ENCODE measurements at regions not wholly inside any gene's neighbourhood (a gene's known extent, or its start where the extent isn't known, plus 50 kb on each side); places are given as distances from the start of the nearest gene placed in this dataset.
"Not testable (repeated sequence)": the region's sequence is repeated elsewhere in the genome, so short reads cannot be mapped to it uniquely, and the experiment has no call there.

GRCh38 chr2:97402678-97403077, 187.0 kb downstream of the ANKRD36B start:
- H3K4ac ChIP-seq (ENCODE audit: low read depth in 1 of 2, low read length in 2 of 2); H3K4me2 ChIP-seq (ENCODE audit: low read length, poor library complexity, severe bottlenecking); H3K27me3 ChIP-seq (ENCODE audit: control insufficient read depth in 1 of 2, insufficient read depth in 1 of 2, low read length in 2 of 2); H2BK120ac ChIP-seq (ENCODE audit: low read depth, low read length); H3K9ac ChIP-seq (ENCODE audit: low read length); H2AFZ ChIP-seq (ENCODE audit: low read depth, low read length); H3K14ac ChIP-seq (ENCODE audit: low read length in 2 of 2); H3K4me1 ChIP-seq (ENCODE audit: control insufficient read depth, insufficient read depth, low read depth, low read length); H4K91ac ChIP-seq (ENCODE audit: low read length); H2AK5ac ChIP-seq (ENCODE audit: low read length, severe bottlenecking); H2BK15ac ChIP-seq (ENCODE audit: low read depth, poor library complexity, severe bottlenecking); H3K36me3 ChIP-seq (ENCODE audit: control insufficient read depth in 1 of 2, insufficient read depth in 2 of 2, low read depth in 1 of 2, low read length in 2 of 2); H4K8ac ChIP-seq (ENCODE audit: low read length); DNase-seq; H3K18ac ChIP-seq (ENCODE audit: low read depth in 1 of 2, low read length in 2 of 2); H3K79me1 ChIP-seq (replicated peaks; ENCODE audit: low read length, poor library complexity, severe bottlenecking); H2BK12ac ChIP-seq (ENCODE audit: low read length in 2 of 2); H3K23ac ChIP-seq (ENCODE audit: low read length in 2 of 2); H3K27ac ChIP-seq (ENCODE audit: low read length, poor library complexity, severe bottlenecking); H2BK5ac ChIP-seq (ENCODE audit: low read depth, low read length, poor library complexity, severe bottlenecking); H3K9me3 ChIP-seq (ENCODE audit: control insufficient read depth, low read length); H3K4me3 ChIP-seq (ENCODE audit: insufficient read depth in 1 of 2, low read depth in 1 of 2, low read length in 2 of 2): not testable (repeated sequence)
- no CpG with 5 or more reads among the region's 5 CpGs for WGBS

GRCh38 chr2:97395691-97396090, 194.0 kb downstream of the ANKRD36B start:
- H4K91ac ChIP-seq (ENCODE audit: low read length); H3K9me3 ChIP-seq (ENCODE audit: control insufficient read depth, low read length); H3K79me1 ChIP-seq (replicated peaks; ENCODE audit: low read length, poor library complexity, severe bottlenecking); H3K23ac ChIP-seq (ENCODE audit: low read length in 2 of 2); H2AK5ac ChIP-seq (ENCODE audit: low read length, severe bottlenecking); H3K18ac ChIP-seq (ENCODE audit: low read depth in 1 of 2, low read length in 2 of 2); DNase-seq; H3K27me3 ChIP-seq (ENCODE audit: control insufficient read depth in 1 of 2, insufficient read depth in 1 of 2, low read length in 2 of 2); H2AFZ ChIP-seq (ENCODE audit: low read depth, low read length); H3K27ac ChIP-seq (ENCODE audit: low read length, poor library complexity, severe bottlenecking); H3K4me2 ChIP-seq (ENCODE audit: low read length, poor library complexity, severe bottlenecking); H2BK15ac ChIP-seq (ENCODE audit: low read depth, poor library complexity, severe bottlenecking); H4K8ac ChIP-seq (ENCODE audit: low read length); H3K4me1 ChIP-seq (ENCODE audit: control insufficient read depth, insufficient read depth, low read depth, low read length); H2BK120ac ChIP-seq (ENCODE audit: low read depth, low read length); H3K4ac ChIP-seq (ENCODE audit: low read depth in 1 of 2, low read length in 2 of 2); H3K14ac ChIP-seq (ENCODE audit: low read length in 2 of 2); H2BK5ac ChIP-seq (ENCODE audit: low read depth, low read length, poor library complexity, severe bottlenecking); H3K4me3 ChIP-seq (ENCODE audit: insufficient read depth in 1 of 2, low read depth in 1 of 2, low read length in 2 of 2); H2BK12ac ChIP-seq (ENCODE audit: low read length in 2 of 2); H3K36me3 ChIP-seq (ENCODE audit: control insufficient read depth in 1 of 2, insufficient read depth in 2 of 2, low read depth in 1 of 2, low read length in 2 of 2); H3K9ac ChIP-seq (ENCODE audit: low read length): not testable (repeated sequence)
- no CpG with 5 or more reads among the region's 4 CpGs for WGBS

- not testable (repeated sequence) for H2BK120ac ChIP-seq (ENCODE audit: low read depth, low read length); H3K9ac ChIP-seq (ENCODE audit: low read length); H3K36me3 ChIP-seq (ENCODE audit: control insufficient read depth in 1 of 2, insufficient read depth in 2 of 2, low read depth in 1 of 2, low read length in 2 of 2); H2AK5ac ChIP-seq (ENCODE audit: low read length, severe bottlenecking); H2BK12ac ChIP-seq (ENCODE audit: low read length in 2 of 2); H3K4ac ChIP-seq (ENCODE audit: low read depth in 1 of 2, low read length in 2 of 2); H2BK5ac ChIP-seq (ENCODE audit: low read depth, low read length, poor library complexity, severe bottlenecking); H3K4me2 ChIP-seq (ENCODE audit: low read length, poor library complexity, severe bottlenecking); H3K23ac ChIP-seq (ENCODE audit: low read length in 2 of 2); H3K4me1 ChIP-seq (ENCODE audit: control insufficient read depth, insufficient read depth, low read depth, low read length); H4K91ac ChIP-seq (ENCODE audit: low read length); H2BK15ac ChIP-seq (ENCODE audit: low read depth, poor library complexity, severe bottlenecking); H3K79me1 ChIP-seq (replicated peaks; ENCODE audit: low read length, poor library complexity, severe bottlenecking); DNase-seq; H3K9me3 ChIP-seq (ENCODE audit: control insufficient read depth, low read length); H3K14ac ChIP-seq (ENCODE audit: low read length in 2 of 2); H2AFZ ChIP-seq (ENCODE audit: low read depth, low read length); H3K4me3 ChIP-seq (ENCODE audit: insufficient read depth in 1 of 2, low read depth in 1 of 2, low read length in 2 of 2); H3K18ac ChIP-seq (ENCODE audit: low read depth in 1 of 2, low read length in 2 of 2); H4K8ac ChIP-seq (ENCODE audit: low read length); H3K27ac ChIP-seq (ENCODE audit: low read length, poor library complexity, severe bottlenecking); H3K27me3 ChIP-seq (ENCODE audit: control insufficient read depth in 1 of 2, insufficient read depth in 1 of 2, low read length in 2 of 2)
- WGBS = no CpG with 5 or more reads among the region's 4 CpGs
Measured at GRCh38 chr2:97385803-97386202, 203.9 kb downstream of the ANKRD36B start.

DNA sequence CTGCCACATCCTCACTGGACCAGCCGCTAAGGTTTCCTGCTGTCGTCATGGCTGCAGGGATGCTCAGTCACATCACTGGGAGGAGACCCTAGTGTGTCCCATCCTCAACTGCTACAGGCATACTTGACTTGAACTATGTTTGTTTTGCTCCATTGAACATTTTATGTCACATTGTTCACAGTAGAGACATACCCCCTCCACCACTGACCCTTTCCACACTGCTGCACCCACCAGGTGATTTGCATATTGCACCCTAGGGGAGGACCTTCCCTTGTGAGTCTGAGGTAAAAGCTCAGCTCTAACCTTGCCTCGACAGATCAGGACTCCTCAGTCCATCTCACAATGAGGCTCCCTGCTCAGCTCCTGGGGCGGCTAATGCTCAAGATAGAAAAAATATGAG, 213.8 kb downstream of the ANKRD36B start:
- not testable (repeated sequence) for H3K23ac ChIP-seq (ENCODE audit: low read length in 2 of 2); H4K91ac ChIP-seq (ENCODE audit: low read length); H2AFZ ChIP-seq (ENCODE audit: low read depth, low read length); H3K9ac ChIP-seq (ENCODE audit: low read length); H3K27me3 ChIP-seq (ENCODE audit: control insufficient read depth in 1 of 2, insufficient read depth in 1 of 2, low read length in 2 of 2); H3K4ac ChIP-seq (ENCODE audit: low read depth in 1 of 2, low read length in 2 of 2); H3K18ac ChIP-seq (ENCODE audit: low read depth in 1 of 2, low read length in 2 of 2); H4K8ac ChIP-seq (ENCODE audit: low read length); H3K79me1 ChIP-seq (replicated peaks; ENCODE audit: low read length, poor library complexity, severe bottlenecking); H3K9me3 ChIP-seq (ENCODE audit: control insufficient read depth, low read length); H3K4me3 ChIP-seq (ENCODE audit: insufficient read depth in 1 of 2, low read depth in 1 of 2, low read length in 2 of 2); H2AK5ac ChIP-seq (ENCODE audit: low read length, severe bottlenecking); H2BK5ac ChIP-seq (ENCODE audit: low read depth, low read length, poor library complexity, severe bottlenecking); H2BK15ac ChIP-seq (ENCODE audit: low read depth, poor library complexity, severe bottlenecking); H3K14ac ChIP-seq (ENCODE audit: low read length in 2 of 2); H3K27ac ChIP-seq (ENCODE audit: low read length, poor library complexity, severe bottlenecking); H2BK120ac ChIP-seq (ENCODE audit: low read depth, low read length); H3K36me3 ChIP-seq (ENCODE audit: control insufficient read depth in 1 of 2, insufficient read depth in 2 of 2, low read depth in 1 of 2, low read length in 2 of 2); H3K4me2 ChIP-seq (ENCODE audit: low read length, poor library complexity, severe bottlenecking); H2BK12ac ChIP-seq (ENCODE audit: low read length in 2 of 2); DNase-seq; H3K4me1 ChIP-seq (ENCODE audit: control insufficient read depth, insufficient read depth, low read depth, low read length)
- WGBS = no CpG with 5 or more reads among the region's 4 CpGs

Data from mesenchymal stem cell (in vitro differentiated cells and primary cell).